Spleen (tissue), 11 donors: ENCODE measurements at regions not wholly inside any gene's neighbourhood (a gene's known extent, or its start where the extent isn't known, plus 50 kb on each side); places are given as distances from the start of the nearest gene placed in this dataset.
A peak's percentile ranks its signal among the peaks of the same experiment; 100 is the strongest.

Experiments
- DNase-seq: peaks from one replicate; pipeline ENCODE4 v3.0.0-alpha.2; 2020
- H3K27ac ChIP-seq, 8 donors: fragments of 200-600 bp; sonication (generic) in 7 of 8; 1 replicate in 4 of 8; 2 replicates in 4 of 8; pipeline versions ENCODE4 v1.5.0 to v1.8.0; 2016 to 2021; ENCODE audit warnings: inconsistent platforms in 4 of 8, mild to moderate bottlenecking in 4 of 8, moderate library complexity in 1 of 8
- H3K27me3 ChIP-seq, 7 donors: fragments of 200-600 bp; sonication (generic) in 6 of 7; replicated peaks in 1 of 7; 1 replicate in 4 of 7; 2 replicates in 3 of 7; pipeline versions ENCODE4 v1.5.0 to v1.8.0; 2016 to 2021; ENCODE audit warnings: inconsistent platforms in 3 of 7, mild to moderate bottlenecking in 1 of 7
- H3K36me3 ChIP-seq, 6 donors: fragments of 200-600 bp; sonication (generic) in 5 of 6; 1 replicate in 4 of 6; 2 replicates in 2 of 6; pipeline versions ENCODE4 v1.5.0 to v1.8.0; 2016 to 2021; ENCODE audit warnings: inconsistent platforms in 2 of 6
- H3K4me1 ChIP-seq, 6 donors: fragments of 200-600 bp; sonication (generic) in 5 of 6; 1 replicate in 3 of 6; 2 replicates in 3 of 6; pipeline versions ENCODE4 v1.5.0 to v1.8.0; 2016 to 2021; ENCODE audit warnings: inconsistent platforms in 3 of 6
- H3K4me3 ChIP-seq, 8 donors: fragments of 200-600 bp; sonication (generic) in 7 of 8; 1 replicate in 4 of 8; 2 replicates in 4 of 8; pipeline versions ENCODE4 v1.5.0 to v1.8.0; 2016 to 2021; ENCODE audit warnings: inconsistent platforms in 4 of 8, mild to moderate bottlenecking in 4 of 8, moderate library complexity in 2 of 8
- H3K9me3 ChIP-seq, 8 donors: fragments of 200-600 bp; sonication (generic) in 7 of 8; 1 replicate in 4 of 8; 2 replicates in 4 of 8; pipeline versions ENCODE4 v1.5.0 to v1.8.0; 2016 to 2021; ENCODE audit warnings: inconsistent platforms in 4 of 8
- CTCF ChIP-seq, 11 experiments: fragments of 200-600 bp in 7 of 11; fragments of 450-650 bp in 4 of 11; sonication (generic) in 4 of 11; IDR thresholded peaks in 8 of 11; conservative IDR thresholded peaks in 3 of 11; 1 replicate in 7 of 11; 2 replicates in 4 of 11; pipeline versions ENCODE4 v1.4.0 to v1.8.0; 2016 to 2021; ENCODE audit warnings: antibody characterized with exemption in 11 of 11, inconsistent platforms in 4 of 11, mild to moderate bottlenecking in 1 of 11
- POLR2A ChIP-seq, 3 donors: fragments of 450-650 bp; IDR thresholded peaks; one replicate each; pipeline ENCODE4 v1.5.1; 2017; ENCODE audit warnings: antibody characterized with exemption in 3 of 3, mild to moderate bottlenecking in 1 of 3
- POLR2AphosphoS5 ChIP-seq, 3 donors: sonication (generic); formaldehyde crosslinking; IDR thresholded peaks; one replicate each; pipeline ENCODE4 v1.5.1; 2017; ENCODE audit warnings: antibody characterized with exemption in 3 of 3
- WGBS, 5 donors: extraction: QIAGEN DNeasy Blood & Tissue Kit in 3 of 5; methylation state at CpG; one replicate each; pipeline versions ENCODE4 v1.1.5 to v1.1.7; 2013 to 2018; 5-methylcytosine and 5-hydroxymethylcytosine counted together
- intact Hi-C: fragments of 100-400 bp; cut with DNase I; formaldehyde crosslinking; loops from one replicate; pipeline ENCODE4 v1.15.0; 2023; ENCODE audit warnings: low total_unique reads
- donor health status: healthy with polysubstance abuse.
- donor health status: DM: no; HTN: no; CAD: no; lungs with moderate emphysema.
- donor health status: DM: no; HTN: no; CAD: no.
- donor health status: Bipolar disorder and iron deficiency.
- donor health status: healthy.
- donor health status: DM: no; HTN: no; CAD: no.
- donor health status: DM: yes; HTN: yes; CAD: no.

- no peak overlapping the region for H3K27ac ChIP-seq
- 86 to 98% (median 92%) methylated on average over 7 to 19 of the region's 19 CpGs; no CpG with 5 or more reads in 1 of the 5 donors for WGBS, 5 donors
- no peaks in the 10 kb centered on the region for H3K36me3 ChIP-seq
- no peaks in the 10 kb centered on the region for H3K4me1 ChIP-seq
- DNase-seq: no peak
- H3K9me3 ChIP-seq: no peaks in the 10 kb centered on the region
- intact Hi-C loops: no loop called here
- no peaks in the 10 kb centered on the region for H3K27me3 ChIP-seq
- H3K4me3 ChIP-seq: no peak overlapping the region
- no peak for TF ChIP-seq CTCF (IDR thresholded peaks at IDR 0.05 in 8 of 11, conservative IDR thresholded peaks at IDR 0.05 in 3 of 11)
- no peak for TF ChIP-seq POLR2A (IDR thresholded peaks at IDR 0.05)
- TF ChIP-seq POLR2AphosphoS5 (IDR thresholded peaks at IDR 0.05): no peak
Observed at GRCh38 chrX:45664727-45665290, 464.1 kb upstream of the DIPK2B start.

- Histone ChIP-seq H3K4me3 (no peak overlapping the region), H3K4me1 (no peaks in the 10 kb centered on the region), H3K36me3 (no peaks in the 10 kb centered on the region), H3K9me3 (peaks cover 0 to 11% (median 0%) of the 10 kb centered on the region in 8 donors), H3K27me3 (no peaks in the 10 kb centered on the region), H3K27ac (no peak overlapping the region)
- intact Hi-C loops: no loop called here
- WGBS, 5 donors: 18 to 76% (median 29%) methylated on average over 2 of the region's 2 CpGs
- no peak for DNase-seq
- TF ChIP-seq POLR2A (IDR thresholded peaks at IDR 0.05): no peak
- TF ChIP-seq CTCF (IDR thresholded peaks at IDR 0.05 in 8 of 11, conservative IDR thresholded peaks at IDR 0.05 in 3 of 11): no peak
- no peak for TF ChIP-seq POLR2AphosphoS5 (IDR thresholded peaks at IDR 0.05)
Observed at GRCh38 chrX:45660477-45660876, 459.8 kb upstream of the DIPK2B start.

- no peaks in the 10 kb centered on the region for H3K36me3 ChIP-seq
- no peak overlapping the region for H3K27ac ChIP-seq
- H3K4me3 ChIP-seq: no peak overlapping the region
- WGBS, 5 donors: 69 to 95% (median 79%) methylated on average over 4 of the region's 4 CpGs; no CpG with 5 or more reads in 1 of the 5 donors
- DNase-seq: peak; percentile 58
- intact Hi-C loops: no loop called here
- TF ChIP-seq POLR2AphosphoS5 (IDR thresholded peaks at IDR 0.05) (no peak), POLR2A (IDR thresholded peaks at IDR 0.05) (no peak), CTCF (IDR thresholded peaks at IDR 0.05 in 8 of 11, conservative IDR thresholded peaks at IDR 0.05 in 3 of 11) (no peak)
- H3K27me3 ChIP-seq: peaks cover 0 to 4% (median 0%) of the 10 kb centered on the region in 7 donors
- H3K9me3 ChIP-seq: peaks cover 0 to 7% (median 0%) of the 10 kb centered on the region in 8 donors
- no peaks in the 10 kb centered on the region for H3K4me1 ChIP-seq
Observed at GRCh38 chrX:45633419-45633818, 432.7 kb upstream of the DIPK2B start.

GRCh38 chrX:45632506-45632905, 431.8 kb upstream of the DIPK2B start:
- Histone ChIP-seq H3K27ac (no peak overlapping the region), H3K4me1 (no peaks in the 10 kb centered on the region), H3K4me3 (no peak overlapping the region), H3K9me3 (peaks cover 0 to 7% (median 0%) of the 10 kb centered on the region in 8 donors), H3K36me3 (no peaks in the 10 kb centered on the region), H3K27me3 (peaks cover 0 to 4% (median 0%) of the 10 kb centered on the region in 7 donors)
- TF ChIP-seq CTCF (IDR thresholded peaks at IDR 0.05 in 8 of 11, conservative IDR thresholded peaks at IDR 0.05 in 3 of 11): no peak
- TF ChIP-seq POLR2A (IDR thresholded peaks at IDR 0.05): no peak
- TF ChIP-seq POLR2AphosphoS5 (IDR thresholded peaks at IDR 0.05): no peak
- intact Hi-C loops: no loop called here
- peak; percentile 61 for DNase-seq
- 84 to 100% (median 95%) methylated on average over 6 to 17 of the region's 17 CpGs for WGBS, 5 donors
